H1 (cell line): ENCODE measurements at regions not wholly inside any gene's neighbourhood (a gene's known extent, or its start where the extent isn't known, plus 50 kb on each side); places are given as distances from the start of the nearest gene placed in this dataset.

Experiments
- EGR1 ChIP-seq: IDR thresholded peaks from 2 replicates; pipeline ENCODE4 v1.6.1; 2011; ENCODE audit warnings: low read depth, low read length, borderline replicate concordance
- JUND ChIP-seq: IDR thresholded peaks from 2 replicates; pipeline ENCODE4 v1.6.1; 2011; ENCODE audit warnings: mild to moderate bottlenecking, improper control_type of control experiment, low read length
- POU5F1 ChIP-seq: IDR thresholded peaks from 2 replicates; pipeline ENCODE4 v1.6.1; 2011; ENCODE audit warnings: low read depth, mild to moderate bottlenecking, low read length, moderate library complexity
- SP2 ChIP-seq: IDR thresholded peaks from 2 replicates; pipeline ENCODE4 v1.6.1; 2012; ENCODE audit warnings: mild to moderate bottlenecking, low read length, inconsistent platforms

- TF ChIP-seq JUND, result no peak
- no peak for TF ChIP-seq POU5F1
- TF ChIP-seq SP2, result no peak
- TF ChIP-seq EGR1, result no peak
These were observed 299.2 kb downstream of the IDS start (continued) for GRCh38 chrX:149205937-149206336.
